Astrocyte of the spinal cord (primary cell): ENCODE measurements at regions not wholly inside any gene's neighbourhood (a gene's known extent, or its start where the extent isn't known, plus 50 kb on each side); places are given as distances from the start of the nearest gene placed in this dataset.

Experiments
- DNase-seq: peaks from one replicate; pipeline ENCODE4 v3.0.0; 2011; ENCODE audit warnings: low read depth, low spot score
- H3K4me3 ChIP-seq: 2 replicates; pipeline ENCODE4 v1.5.1; 2011; ENCODE audit warnings: low read depth, mild to moderate bottlenecking, low read length, moderate library complexity
- in situ Hi-C: cut with HindIII; loops from 2 replicates; pipeline ENCODE4 v1.10.0; 2017; ENCODE audit warnings: low sequenced_read_pairs
- TF ChIP-seq, protein P1 (sequence below): IDR thresholded peaks from 2 replicates; pipeline ENCODE4 v1.5.1; 2012; ENCODE audit warnings: low read depth, mild to moderate bottlenecking, low read length, inconsistent platforms

DNA sequence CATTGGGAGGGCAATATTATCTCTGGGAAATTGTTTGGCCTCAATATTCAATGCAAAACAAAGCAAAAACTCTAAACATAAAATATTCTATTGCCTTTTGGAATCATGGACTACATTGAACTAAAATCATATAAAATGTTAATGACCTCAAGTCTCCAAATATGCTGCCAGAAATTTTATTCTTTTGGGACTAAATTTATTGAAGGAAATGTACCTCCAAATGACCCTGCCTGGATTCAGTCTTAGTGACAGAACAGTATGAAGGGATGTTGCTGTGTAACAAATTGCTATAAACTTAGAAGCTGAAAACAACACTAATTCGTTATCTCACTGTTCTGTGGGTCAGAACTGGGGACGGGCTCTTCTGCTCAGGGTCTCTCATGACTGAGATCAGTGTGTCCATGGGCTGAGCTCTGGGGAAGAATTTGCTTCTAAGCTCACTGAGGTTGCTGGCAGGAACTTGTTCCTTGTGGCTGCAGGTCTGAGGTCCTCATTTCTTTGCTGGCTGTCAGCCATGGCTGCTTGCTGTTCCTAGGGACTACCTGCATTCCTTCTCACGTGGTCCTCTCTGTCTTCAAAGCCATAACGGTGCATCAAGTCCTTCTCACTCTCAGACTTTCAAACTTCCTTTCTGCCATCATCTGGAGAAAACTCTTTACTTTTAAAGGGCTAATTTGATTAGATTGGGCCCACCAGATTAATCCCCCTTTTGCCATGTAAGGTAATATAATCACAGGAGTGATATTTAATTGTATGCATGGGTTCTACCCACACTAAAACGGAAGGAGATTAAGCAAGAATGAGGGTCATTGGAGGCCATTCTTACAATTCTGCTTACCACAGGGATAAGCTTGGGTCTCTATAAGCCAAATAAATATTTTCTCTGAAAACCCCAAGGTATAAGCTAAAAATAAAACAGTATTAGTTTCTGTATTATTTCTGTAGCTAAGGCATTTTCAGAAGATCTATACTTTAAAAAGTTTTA lies 149.0 kb downstream of the ADCYAP1 start:
- in situ Hi-C loops: no loop called here
- no peak overlapping the region for H3K4me3 ChIP-seq
- DNase-seq: no peak
- TF ChIP-seq, protein P1, sequence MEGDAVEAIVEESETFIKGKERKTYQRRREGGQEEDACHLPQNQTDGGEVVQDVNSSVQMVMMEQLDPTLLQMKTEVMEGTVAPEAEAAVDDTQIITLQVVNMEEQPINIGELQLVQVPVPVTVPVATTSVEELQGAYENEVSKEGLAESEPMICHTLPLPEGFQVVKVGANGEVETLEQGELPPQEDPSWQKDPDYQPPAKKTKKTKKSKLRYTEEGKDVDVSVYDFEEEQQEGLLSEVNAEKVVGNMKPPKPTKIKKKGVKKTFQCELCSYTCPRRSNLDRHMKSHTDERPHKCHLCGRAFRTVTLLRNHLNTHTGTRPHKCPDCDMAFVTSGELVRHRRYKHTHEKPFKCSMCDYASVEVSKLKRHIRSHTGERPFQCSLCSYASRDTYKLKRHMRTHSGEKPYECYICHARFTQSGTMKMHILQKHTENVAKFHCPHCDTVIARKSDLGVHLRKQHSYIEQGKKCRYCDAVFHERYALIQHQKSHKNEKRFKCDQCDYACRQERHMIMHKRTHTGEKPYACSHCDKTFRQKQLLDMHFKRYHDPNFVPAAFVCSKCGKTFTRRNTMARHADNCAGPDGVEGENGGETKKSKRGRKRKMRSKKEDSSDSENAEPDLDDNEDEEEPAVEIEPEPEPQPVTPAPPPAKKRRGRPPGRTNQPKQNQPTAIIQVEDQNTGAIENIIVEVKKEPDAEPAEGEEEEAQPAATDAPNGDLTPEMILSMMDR: no peak

GRCh38 chr18:1056404-1056803 lies 151.7 kb downstream of the ADCYAP1 start:
- in situ Hi-C loops: no loop called here
- H3K4me3 ChIP-seq: no peak overlapping the region
- DNase-seq: no peak
- TF ChIP-seq, protein P1: no peak

DNA sequence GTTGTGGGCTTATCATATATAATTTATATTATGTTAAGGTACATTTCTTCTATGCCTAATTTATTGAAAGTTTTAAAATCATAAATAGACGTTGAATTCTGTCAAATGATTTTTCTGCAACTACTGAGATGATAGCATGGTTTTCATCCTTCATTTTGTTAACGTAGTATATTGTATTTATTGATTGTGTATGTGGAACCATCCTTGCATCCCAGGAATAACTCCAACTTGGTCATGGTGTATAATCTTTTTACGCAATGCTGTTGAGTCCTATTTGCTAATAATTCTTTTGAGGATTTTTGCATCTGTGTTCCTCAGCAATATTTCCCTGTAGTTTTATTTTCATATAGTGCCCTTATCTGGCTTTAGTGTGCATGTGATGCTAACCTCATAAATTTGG lies 152.7 kb downstream of the ADCYAP1 start:
- in situ Hi-C loops: no loop called here
- TF ChIP-seq, protein P1: no peak
- no peak for DNase-seq
- H3K4me3 ChIP-seq: no peak overlapping the region

- no peak overlapping the region for H3K4me3 ChIP-seq
- DNase-seq: no peak
- TF ChIP-seq, protein P1: no peak
- in situ Hi-C loops: no loop called here
These were observed 157.9 kb downstream of the ADCYAP1 start for GRCh38 chr18:1062588-1062987.

DNA sequence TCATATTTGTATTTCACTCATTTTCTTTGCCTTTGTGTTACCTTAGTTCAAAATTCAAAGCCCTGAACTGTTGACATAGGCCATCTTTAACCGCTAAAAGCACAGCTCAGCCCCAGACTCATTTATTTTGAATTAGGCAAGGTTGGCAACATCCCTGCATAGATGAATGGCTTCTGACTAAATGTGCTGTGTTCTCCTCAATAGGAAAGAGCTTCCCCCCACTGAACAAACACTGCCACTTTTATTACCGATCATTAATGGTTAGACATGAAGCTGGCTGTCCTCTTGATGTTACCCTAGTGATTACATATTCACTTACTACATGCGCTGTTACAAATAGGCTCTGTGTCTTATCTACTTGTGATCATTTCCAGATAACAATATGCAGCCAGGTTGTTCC lies 170.7 kb downstream of the ADCYAP1 start:
- in situ Hi-C loops: no loop called here
- TF ChIP-seq, protein P1: no peak
- no peak overlapping the region for H3K4me3 ChIP-seq
- DNase-seq: no peak

- H3K4me3 ChIP-seq: no peak overlapping the region
- DNase-seq: no peak
- in situ Hi-C loops: no loop called here
- TF ChIP-seq, protein P1: no peak
These were observed 171.2 kb downstream of the ADCYAP1 start for GRCh38 chr18:1075876-1076275.
